HCT116 (cell line): ENCODE measurements at regions not wholly inside any gene's neighbourhood (a gene's known extent, or its start where the extent isn't known, plus 50 kb on each side); places are given as distances from the start of the nearest gene placed in this dataset.
A peak's percentile ranks its signal among the peaks of the same experiment; 100 is the strongest.

Experiments used
- ATAC-seq: fragments of 200-7000 bp; cut with Tn5 transposase; 2 replicates; pipeline ENCODE4 v1.9.1; 2020; ENCODE audit warnings: mild to moderate bottlenecking, moderate library complexity
- BruUV-seq: library from RNA; stranded (reverse); fragments of 400-500 nt; replicated peaks from 2 replicates; lab custom pipeline; 2021; lab: Mats Ljungman, UMichigan
- CTCF ChIA-PET: fragments of 300-600 bp; sonication (Branson Sonifier 250); formaldehyde crosslinking; loops from one replicate; lab custom pipeline; 2021; ENCODE audit warnings: antibody characterized with exemption; lab: Charles Lee
- POLR2A ChIA-PET: fragments of 300-600, 350-600 bp; sonication (Branson Sonifier 250); formaldehyde crosslinking; loops from one replicate; lab custom pipeline; 2021; ENCODE audit warnings: antibody characterized with exemption; lab: Charles Lee
- RAD21 ChIA-PET, 2 experiments: fragments of 300-600 bp; sonication (Branson Sonifier 250); formaldehyde crosslinking; loops; one replicate each; lab custom pipeline; 2023; ENCODE audit warnings: low total read pairs in 2 of 2; ENCODE audit not compliant: uncharacterized antibody in 2 of 2, unreplicated experiment in 2 of 2, low non-redundant PET in 1 of 2; lab: Charles Lee
- DNase-seq: peaks from one replicate; pipeline ENCODE4 v3.0.0-alpha.2; 2010; ENCODE audit warnings: low read depth, low spot score
- H2AFZ ChIP-seq: fragments of 200-600 bp; shearing (Covaris generic), sonication (generic); 2 replicates; pipeline ENCODE4 v1.6.1; 2017; ENCODE audit warnings: low read depth, mixed run types, mixed read lengths, antibody characterized with exemption, low read length; ENCODE audit not compliant: poor library complexity, severe bottlenecking
- H3K27ac ChIP-seq: 2 replicates; pipeline ENCODE4 v1.5.1; 2012; ENCODE audit warnings: low read depth, low read length
- H3K27me3 ChIP-seq: fragments of 200-600 bp; sonication (generic); 2 replicates; pipeline ENCODE4 v1.6.1; 2016; ENCODE audit warnings: mixed run types, low read length, mixed read lengths; ENCODE audit not compliant: insufficient read depth
- H3K36me3 ChIP-seq, 2 experiments: fragments of 200-500 bp in 1 of 2; fragments of 200-600 bp in 1 of 2; sonication (Bioruptor generic) in 1 of 2; sonication (generic) in 1 of 2; 2 replicates each; pipeline versions ENCODE4 v1.5.1 to v1.6.1; 2014 to 2016; ENCODE audit warnings: low read length in 2 of 2, inconsistent platforms in 1 of 2, mixed read lengths in 1 of 2, mixed run types in 1 of 2; ENCODE audit not compliant: insufficient read depth in 2 of 2, control insufficient read depth in 1 of 2
- H3K4me1 ChIP-seq, 2 experiments: fragments of 200-600 bp in 1 of 2; sonication (generic) in 1 of 2; 2 replicates each; pipeline versions ENCODE4 v1.5.1 to v1.6.1; 2012 to 2017; ENCODE audit warnings: low read length in 2 of 2, inconsistent platforms in 1 of 2, mild to moderate bottlenecking in 1 of 2, mixed read lengths in 1 of 2, mixed run types in 1 of 2, moderate library complexity in 1 of 2; ENCODE audit not compliant: insufficient read depth in 2 of 2, control insufficient read depth in 1 of 2
- H3K4me2 ChIP-seq: fragments of 200-600 bp; sonication (generic); 2 replicates; pipeline ENCODE4 v1.6.1; 2017; ENCODE audit warnings: mixed run types, low read length, mixed read lengths
- H3K4me3 ChIP-seq, 2 experiments: fragments of 200-600 bp in 1 of 2; sonication (generic) in 1 of 2; replicated peaks in 1 of 2; 2 replicates each; pipeline ENCODE4 v1.5.1; 2011 to 2016; ENCODE audit warnings: low read length in 2 of 2, control low read depth in 1 of 2, low read depth in 1 of 2, mild to moderate bottlenecking in 1 of 2, mixed read lengths in 1 of 2, mixed run types in 1 of 2
- H3K79me2 ChIP-seq: fragments of 200-600 bp; sonication (generic); 2 replicates; pipeline ENCODE4 v1.6.1; 2017; ENCODE audit warnings: mild to moderate bottlenecking, mixed run types, low read length, moderate library complexity, mixed read lengths; ENCODE audit not compliant: insufficient read depth
- H3K9ac ChIP-seq: fragments of 200-600 bp; sonication (generic); 2 replicates; pipeline ENCODE4 v1.6.1; 2016; ENCODE audit warnings: low read length, mixed read lengths
- H3K9me2 ChIP-seq: fragments of 200-600 bp; sonication (generic), shearing (Covaris generic); 2 replicates; pipeline ENCODE4 v1.6.1; 2017; ENCODE audit warnings: mixed run types, mild to moderate bottlenecking, moderate library complexity; ENCODE audit not compliant: insufficient read depth
- H3K9me3 ChIP-seq, 2 experiments: fragments of 200-500 bp in 1 of 2; fragments of 200-600 bp in 1 of 2; sonication (Bioruptor generic) in 1 of 2; sonication (generic) in 1 of 2; 2 replicates each; pipeline ENCODE4 v1.6.1; 2014 to 2017; ENCODE audit warnings: low read length in 2 of 2, mixed read lengths in 2 of 2, inconsistent platforms in 1 of 2, low read depth in 1 of 2, mild to moderate bottlenecking in 1 of 2, mixed run types in 1 of 2, moderate library complexity in 1 of 2; ENCODE audit not compliant: control insufficient read depth in 1 of 2, insufficient read depth in 1 of 2
- H4K20me1 ChIP-seq: fragments of 200-600 bp; sonication (generic), shearing (Covaris generic); 2 replicates; pipeline ENCODE4 v1.6.1; 2017; ENCODE audit warnings: mixed run types, mild to moderate bottlenecking, moderate library complexity; ENCODE audit not compliant: insufficient read depth
- EZH2 ChIP-seq: fragments of 200-600 bp; sonication (generic); IDR thresholded peaks from 2 replicates; pipeline ENCODE4 v1.6.1; 2017; ENCODE audit warnings: antibody characterized with exemption, mixed run types
- MAX ChIP-seq: IDR thresholded peaks from 2 replicates; pipeline ENCODE4 v1.6.1; 2012
- POLR2A ChIP-seq: IDR thresholded peaks from 2 replicates; pipeline ENCODE4 v1.7.0; 2011; ENCODE audit warnings: borderline replicate concordance; ENCODE audit not compliant: insufficient read depth, insufficient read length; ENCODE audit errors: extremely low read depth
- POLR2AphosphoS5 ChIP-seq: IDR thresholded peaks from 2 replicates; pipeline ENCODE4 v1.6.1; 2011; ENCODE audit warnings: mild to moderate bottlenecking, low read depth, low read length, moderate library complexity
- SIN3A ChIP-seq: IDR thresholded peaks from 2 replicates; pipeline ENCODE4 v1.6.1; 2012; ENCODE audit warnings: low read depth
- SP1 ChIP-seq: IDR thresholded peaks from 2 replicates; pipeline ENCODE4 v1.6.1; 2012; ENCODE audit warnings: low read depth
- YY1 ChIP-seq: IDR thresholded peaks from 2 replicates; pipeline ENCODE4 v1.6.1; 2011; ENCODE audit warnings: low read length, low read depth, moderate library complexity, mild to moderate bottlenecking; ENCODE audit not compliant: insufficient replicate concordance; ENCODE audit errors: extremely low read depth
- ZBTB33 ChIP-seq: IDR thresholded peaks from 2 replicates; pipeline ENCODE4 v1.6.1; 2011; ENCODE audit warnings: mild to moderate bottlenecking, low read length, moderate library complexity; ENCODE audit not compliant: insufficient replicate concordance; ENCODE audit errors: extremely low read depth
- ZFX ChIP-seq: fragments of 450-650 bp; IDR thresholded peaks from 2 replicates; pipeline ENCODE4 v1.6.1; 2017
- ZNF274 ChIP-seq: fragments of 200-500 bp; sonication (Bioruptor generic); IDR thresholded peaks from 2 replicates; pipeline ENCODE4 v1.6.1; 2014; ENCODE audit warnings: mild to moderate bottlenecking, low read depth, low read length, inconsistent platforms
- intact Hi-C: fragments of 100-400 bp; cut with micrococcal nuclease; formaldehyde crosslinking; loops from 2 replicates; pipeline ENCODE4 v1.10.0; 2022

GRCh38 chrX:46447384-46447783 is 97.8 kb downstream of the ZNF674 start:
- Histone ChIP-seq H3K9ac (peak overlapping the region; percentile 84), H3K4me1 (peaks cover 15 to 31% of the 10 kb centered on the region in 2 experiments), H3K4me2 (peak overlapping the region; percentile 78), H3K9me2 (no peaks in the 10 kb centered on the region)
- ATAC-seq, result peak; percentile 21
- RAD21 ChIA-PET, result no interaction called here
- TF ChIP-seq ZBTB33 (no peak), POLR2AphosphoS5 (no peak), ZFX (no peak), MAX (no peak), ZNF274 (no peak), YY1 (no peak), POLR2A (no peak), SIN3A (no peak), EZH2 (no peak), SP1 (no peak)
- TF ChIP-seq, all 23 proteins: peak for 0
- H3K27me3 ChIP-seq, result no peaks in the 10 kb centered on the region
- no peaks in the 10 kb centered on the region for H3K9me3 ChIP-seq
- peak overlapping the region; percentile 69 to 74 for H3K4me3 ChIP-seq
- ChIA-PET CTCF (no interaction called here), POLR2A (no interaction called here)
- H4K20me1 ChIP-seq, result no peaks in the 10 kb centered on the region
- DNase-seq, result no peak
- H3K79me2 ChIP-seq, result peaks cover 9% of the 10 kb centered on the region
- TSS peak; percentile 56 for BruUV-seq
- intact Hi-C loops, result no loop called here
- no peak overlapping the region for H2AFZ ChIP-seq
- H3K36me3 ChIP-seq, result 0 out of 4 replicates have a peak, but pooled peaks cover 0 to 6% of the 10 kb centered on the region in 2 experiments
- H3K27ac ChIP-seq, result peak overlapping the region; percentile 46
